Choroid plexus epithelial cell (primary cell): ENCODE measurements at regions not wholly inside any gene's neighbourhood (a gene's known extent, or its start where the extent isn't known, plus 50 kb on each side); places are given as distances from the start of the nearest gene placed in this dataset.
A peak's percentile ranks its signal among the peaks of the same experiment; 100 is the strongest.

Experiments
- DNase-seq: peaks from one replicate; pipeline ENCODE4 v3.0.0-alpha.2; 2010; ENCODE audit warnings: low read depth
- H3K4me3 ChIP-seq: 2 replicates; pipeline ENCODE4 v1.5.1; 2011; ENCODE audit warnings: low read depth, mild to moderate bottlenecking, control low read depth, low read length, moderate library complexity
- CTCF ChIP-seq: conservative IDR thresholded peaks from 2 replicates; pipeline ENCODE4 v1.5.1; 2011; ENCODE audit warnings: low read depth, mild to moderate bottlenecking, control low read depth, inconsistent platforms, low read length, moderate library complexity

- no peak overlapping the region for H3K4me3 ChIP-seq
- no peak for TF ChIP-seq CTCF
- DNase-seq = no peak
Measured at GRCh38 chr10:3723766-3724165, 61.2 kb downstream of the KLF6 start.

- TF ChIP-seq CTCF = no peak
- peak; percentile 99 for DNase-seq
- H3K4me3 ChIP-seq = no peak overlapping the region
Measured at GRCh38 chr10:3720228-3721019, 64.6 kb downstream of the KLF6 start.

- no peak overlapping the region for H3K4me3 ChIP-seq
- TF ChIP-seq CTCF = no peak
- no peak for DNase-seq
Measured at GRCh38 chr10:3719024-3719843, 65.8 kb downstream of the KLF6 start.

- DNase-seq = peak; percentile 18
- no peak overlapping the region for H3K4me3 ChIP-seq
- TF ChIP-seq CTCF = no peak
Measured at GRCh38 chr10:3716093-3716492, 68.9 kb downstream of the KLF6 start.

GRCh38 chr10:3714967-3715366 is 70.0 kb downstream of the KLF6 start:
- no peak for DNase-seq
- no peak for TF ChIP-seq CTCF
- no peak overlapping the region for H3K4me3 ChIP-seq

- no peak for TF ChIP-seq CTCF
- DNase-seq = peak; percentile 85
- H3K4me3 ChIP-seq = no peak overlapping the region
Measured at GRCh38 chr10:3714531-3714930, 70.5 kb downstream of the KLF6 start.

- H3K4me3 ChIP-seq = no peak overlapping the region
- DNase-seq = no peak
- TF ChIP-seq CTCF = no peak
Measured at GRCh38 chr10:3712707-3713106, 72.3 kb downstream of the KLF6 start.
